PC-3 (cell line): ENCODE measurements at regions not wholly inside any gene's neighbourhood (a gene's known extent, or its start where the extent isn't known, plus 50 kb on each side); places are given as distances from the start of the nearest gene placed in this dataset.

Source experiments
- ATAC-seq: fragments of 200-7000 bp; cut with Tn5 transposase; 2 replicates; pipeline ENCODE4 v1.9.1; 2020; ENCODE audit warnings: mild to moderate bottlenecking, moderate library complexity
- BruUV-seq: library from RNA; stranded (reverse); fragments of 400-500 nt; replicated peaks from 2 replicates; lab custom pipeline; 2021; lab: Mats Ljungman, UMichigan
- CTCF ChIA-PET: fragments of 300-600 bp; sonication (Branson Sonifier 250); formaldehyde crosslinking; loops from one replicate; lab custom pipeline; 2022; ENCODE audit warnings: antibody characterized with exemption; lab: Charles Lee
- POLR2A ChIA-PET: fragments of 300-600 bp; sonication (Branson Sonifier 250); formaldehyde crosslinking; loops from one replicate; lab custom pipeline; 2022; ENCODE audit warnings: antibody characterized with exemption; ENCODE audit not compliant: unreplicated experiment; lab: Charles Lee
- DNase-seq: peaks from one replicate; pipeline ENCODE4 v3.0.0-alpha.2; 2015
- H2AFZ ChIP-seq: fragments of 300-600 bp; sonication (generic); 2 replicates; pipeline ENCODE4 v1.6.0; 2016; ENCODE audit warnings: antibody characterized with exemption, low read length
- H3F3A ChIP-seq: fragments of 300-600 bp; sonication (generic); one replicate; pipeline ENCODE4 v1.6.0; 2017; ENCODE audit warnings: antibody characterized with exemption, low read length, control low read depth, mild to moderate bottlenecking; ENCODE audit not compliant: unreplicated experiment
- H3K27ac ChIP-seq: fragments of 300-600 bp; sonication (generic); 2 replicates; pipeline ENCODE4 v1.5.1; 2016; ENCODE audit warnings: mild to moderate bottlenecking, low read length
- H3K27me3 ChIP-seq: fragments of 300-600 bp; sonication (generic); 2 replicates; pipeline ENCODE4 v1.6.1; 2016; ENCODE audit warnings: low read length, mixed read lengths
- H3K36me3 ChIP-seq: fragments of 300-600 bp; sonication (generic); 2 replicates; pipeline ENCODE4 v1.6.1; 2016; ENCODE audit warnings: low read depth, mixed run types, low read length, mixed read lengths
- H3K4me1 ChIP-seq: fragments of 300-600 bp; sonication (generic); 2 replicates; pipeline ENCODE4 v1.5.1; 2016; ENCODE audit warnings: low read length; ENCODE audit not compliant: insufficient read depth
- H3K4me2 ChIP-seq: fragments of 300-600 bp; sonication (generic); 2 replicates; pipeline ENCODE4 v1.6.0; 2016; ENCODE audit warnings: low read length
- H3K4me3 ChIP-seq: fragments of 300-600 bp; sonication (generic); 2 replicates; pipeline ENCODE4 v1.5.1; 2016; ENCODE audit warnings: mild to moderate bottlenecking, low read length, mixed read lengths
- H3K79me2 ChIP-seq: fragments of 300-600 bp; sonication (generic); 2 replicates; pipeline ENCODE4 v1.6.1; 2017; ENCODE audit warnings: low read length, mixed read lengths
- H3K9ac ChIP-seq: fragments of 300-600 bp; sonication (generic); 2 replicates; pipeline ENCODE4 v1.6.0; 2016; ENCODE audit warnings: mild to moderate bottlenecking, low read length
- H3K9me2 ChIP-seq: fragments of 300-600 bp; sonication (generic); replicated peaks from 2 replicates; pipeline ENCODE4 v1.6.1; 2016; ENCODE audit warnings: mixed run types, low read length, mixed read lengths
- H3K9me3 ChIP-seq: fragments of 300-600 bp; sonication (generic); 2 replicates; pipeline ENCODE4 v1.6.1; 2016; ENCODE audit warnings: low read length, mixed read lengths
- H4K20me1 ChIP-seq: fragments of 300-600 bp; sonication (generic); 2 replicates; pipeline ENCODE4 v1.6.1; 2016; ENCODE audit warnings: low read length, mixed read lengths
- CTCF ChIP-seq: fragments of 300-600 bp; sonication (generic); conservative IDR thresholded peaks from 2 replicates; pipeline ENCODE4 v1.5.1; 2017; ENCODE audit warnings: antibody characterized with exemption, low read depth, mild to moderate bottlenecking, low read length
- EZH2 ChIP-seq: fragments of 300-600 bp; sonication (generic); IDR thresholded peaks from one replicate; pipeline ENCODE4 v1.6.1; 2017; ENCODE audit warnings: antibody characterized with exemption, mild to moderate bottlenecking, low read length; ENCODE audit not compliant: unreplicated experiment
- EZH2phosphoT487 ChIP-seq: fragments of 300-600 bp; sonication (generic); IDR thresholded peaks from 2 replicates; pipeline ENCODE4 v1.6.1; 2018; ENCODE audit warnings: mild to moderate bottlenecking, antibody characterized with exemption, low read length, borderline replicate concordance
- intact Hi-C: fragments of 100-400 bp; cut with micrococcal nuclease; formaldehyde crosslinking; loops from 2 replicates; pipeline ENCODE4 v1.9.0; 2023

- Histone ChIP-seq H3K27me3 (no peaks in the 10 kb centered on the region), H4K20me1 (no peaks in the 10 kb centered on the region), H3K79me2 (no peaks in the 10 kb centered on the region), H3K9me3 (no peaks in the 10 kb centered on the region), H3K27ac (no peak overlapping the region), H3F3A (no peaks in the 10 kb centered on the region), H3K9me2 (no peaks in the 10 kb centered on the region), H3K4me1 (peaks cover 10% of the 10 kb centered on the region), H3K4me2 (0 out of 2 replicates have a peak overlapping the region, but pooled peaks have one; percentile 2), H3K36me3 (no peaks in the 10 kb centered on the region), H3K4me3 (no peak overlapping the region), H2AFZ (no peak overlapping the region), H3K9ac (no peak overlapping the region)
- peak; percentile 82 for ATAC-seq
- POLR2A ChIA-PET, result no interaction called here
- intact Hi-C loops, result no loop called here
- CTCF ChIA-PET, result no interaction called here
- no TSS peak for BruUV-seq
- DNase-seq, result peak; percentile 77
- TF ChIP-seq CTCF (no peak), EZH2phosphoT487 (no peak), EZH2 (no peak)
Measured at GRCh38 chr13:47555235-47555634, 445.8 kb downstream of the SUCLA2 start.

- CTCF ChIA-PET, result no interaction called here
- H3K27me3 ChIP-seq, result no peaks in the 10 kb centered on the region
- H3K4me2 ChIP-seq, result no peak overlapping the region
- no peaks in the 10 kb centered on the region for H3F3A ChIP-seq
- no peaks in the 10 kb centered on the region for H3K79me2 ChIP-seq
- no peaks in the 10 kb centered on the region for H3K9me2 ChIP-seq
- H3K9ac ChIP-seq, result no peak overlapping the region
- POLR2A ChIA-PET, result no interaction called here
- H3K4me3 ChIP-seq, result no peak overlapping the region
- intact Hi-C loops, result no loop called here
- H3K4me1 ChIP-seq, result peaks cover 10% of the 10 kb centered on the region
- BruUV-seq, result no TSS peak
- TF ChIP-seq CTCF, result no peak
- TF ChIP-seq EZH2, result no peak
- TF ChIP-seq EZH2phosphoT487, result no peak
- DNase-seq, result no peak
- H3K9me3 ChIP-seq, result no peaks in the 10 kb centered on the region
- H3K36me3 ChIP-seq, result no peaks in the 10 kb centered on the region
- no peaks in the 10 kb centered on the region for H4K20me1 ChIP-seq
- no peak overlapping the region for H3K27ac ChIP-seq
- no peak for ATAC-seq
- H2AFZ ChIP-seq, result no peak overlapping the region
Measured at GRCh38 chr13:47553329-47553977, 447.6 kb downstream of the SUCLA2 start.

GRCh38 chr13:47549219-47549752 lies 451.8 kb downstream of the SUCLA2 start:
- ChIA-PET POLR2A (no interaction called here), CTCF (no interaction called here)
- BruUV-seq, result no TSS peak

More at GRCh38 chr13:47549219-47549752, 451.8 kb downstream of the SUCLA2 start:
- Histone ChIP-seq H3F3A (no peaks in the 10 kb centered on the region), H3K4me3 (no peak overlapping the region), H3K9me2 (no peaks in the 10 kb centered on the region), H3K79me2 (no peaks in the 10 kb centered on the region), H3K4me1 (no peaks in the 10 kb centered on the region), H4K20me1 (no peaks in the 10 kb centered on the region), H3K27ac (no peak overlapping the region), H3K27me3 (no peaks in the 10 kb centered on the region), H2AFZ (no peak overlapping the region), H3K9me3 (no peaks in the 10 kb centered on the region), H3K9ac (no peak overlapping the region), H3K36me3 (no peaks in the 10 kb centered on the region), H3K4me2 (no peak overlapping the region)
- intact Hi-C loops, result no loop called here
- TF ChIP-seq EZH2phosphoT487 (no peak), EZH2 (no peak), CTCF (peak; percentile 27; the same call in 1 of the 2 replicates)
- ATAC-seq (no peak), DNase-seq (no peak)
